NCI-H146 treated with DMSO at 0.1 percent for 48 hours (cell line): ENCODE measurements at regions not wholly inside any gene's neighbourhood (a gene's known extent, or its start where the extent isn't known, plus 50 kb on each side); places are given as distances from the start of the nearest gene placed in this dataset.
"Not testable (repeated sequence)": the region's sequence is repeated elsewhere in the genome, so short reads cannot be mapped to it uniquely, and the experiment has no call there.

ENCODE experiments used
- DNase-seq: peaks from one replicate; lab custom pipeline; 2025; ENCODE audit not compliant: unreplicated experiment; lab: John Stamatoyannopoulos, UW

DNA sequence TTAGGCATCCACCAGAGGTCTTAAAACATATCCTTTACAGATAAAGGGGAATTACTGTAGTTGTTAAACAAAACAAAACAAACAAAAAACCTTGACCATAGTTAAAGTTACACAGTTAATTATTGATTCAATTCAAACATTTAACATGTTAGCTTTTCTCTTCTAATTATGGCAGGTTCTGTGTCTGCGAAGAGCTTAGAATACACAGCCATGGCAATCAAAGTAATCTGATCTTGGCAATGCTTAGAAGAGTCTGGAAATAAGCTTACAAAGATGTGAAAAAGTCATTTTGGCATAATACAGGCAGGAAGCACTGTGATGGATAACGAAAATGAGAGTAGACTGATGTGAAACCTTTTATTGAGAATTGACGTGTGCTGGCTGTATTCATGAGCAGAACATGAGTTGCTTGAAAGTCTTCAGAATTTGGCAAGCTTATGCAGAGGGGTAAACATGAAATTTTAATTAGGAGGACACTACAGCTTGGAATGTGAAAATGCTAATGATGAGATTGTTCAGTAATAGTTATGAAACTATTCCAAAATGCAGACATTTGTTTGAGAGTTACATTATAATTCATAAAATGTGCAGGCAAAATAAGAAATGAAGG, 629.6 kb downstream of the FSCB start:
- peak; percentile 70 for DNase-seq

DNA sequence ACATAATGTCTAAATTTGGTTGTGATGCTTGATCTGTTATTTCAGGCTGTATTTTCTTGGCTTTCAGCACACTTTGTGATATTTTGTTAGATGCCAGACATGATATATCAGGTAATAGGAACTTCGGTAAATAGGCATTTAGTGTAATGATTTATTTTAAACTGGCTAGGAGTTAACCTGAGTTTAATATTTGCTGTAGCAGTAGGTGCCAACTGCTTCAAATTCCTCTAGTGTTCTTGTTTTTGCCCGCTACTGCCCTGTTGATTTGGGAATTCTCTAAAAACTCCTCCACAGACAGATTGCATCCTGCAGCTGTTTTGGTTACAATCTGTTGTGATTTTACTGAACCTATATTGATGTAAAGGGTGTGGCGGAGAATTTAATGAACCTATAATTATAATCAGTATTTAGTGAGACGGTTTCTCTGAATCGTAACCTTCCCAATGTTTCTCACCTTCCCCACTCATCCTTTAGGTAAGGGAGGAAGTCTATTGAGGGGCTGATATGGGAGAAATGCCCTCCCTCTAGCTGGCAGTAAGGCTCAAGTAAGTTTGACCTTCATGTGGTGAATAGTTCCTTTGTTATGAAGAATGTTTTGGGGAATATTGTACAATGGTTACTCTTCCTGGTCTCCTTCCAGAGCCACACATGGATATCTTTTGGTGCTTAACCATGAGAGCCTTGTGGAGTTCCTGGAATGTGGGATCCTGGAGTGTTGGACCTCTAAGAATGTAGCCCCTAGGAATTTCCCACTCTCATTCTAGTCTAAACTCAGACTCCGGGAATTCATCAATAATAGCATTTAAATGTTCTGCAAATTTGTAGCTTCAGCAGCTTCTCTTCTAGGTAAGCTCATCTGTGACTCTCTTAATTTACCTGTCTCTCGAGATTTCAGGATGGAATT, 634.1 kb downstream of the FSCB start:
- DNase-seq: no peak

- no peak for DNase-seq
Measured at GRCh38 chr14:43872222-43872621, 634.9 kb downstream of the FSCB start.

- DNase-seq: no peak
Measured at GRCh38 chr14:43858981-43859380, 648.1 kb downstream of the FSCB start.

- no peak for DNase-seq
Measured at GRCh38 chr14:43855556-43855955, 651.5 kb downstream of the FSCB start.

DNA sequence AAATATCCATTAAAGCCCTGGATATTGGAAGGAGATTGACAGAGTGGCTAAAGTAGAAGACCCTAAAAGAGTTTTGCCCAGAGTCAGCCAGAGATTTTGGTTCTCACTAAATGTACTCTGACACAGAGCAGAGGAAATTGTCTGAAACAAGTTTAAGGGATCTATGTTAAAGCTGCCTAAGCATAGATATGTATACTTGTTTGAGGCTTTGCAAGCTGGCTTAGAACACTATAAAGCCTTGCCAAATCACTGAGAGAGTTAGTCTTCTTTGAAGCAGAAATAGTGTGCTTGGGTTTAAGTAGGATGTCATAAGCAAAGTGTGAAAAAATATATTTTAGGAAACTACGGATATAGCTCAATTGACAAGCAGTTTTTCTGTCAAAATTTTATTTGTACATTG, 653.5 kb downstream of the FSCB start:
- no peak for DNase-seq

GRCh38 chr14:43803076-43803689, 703.9 kb downstream of the FSCB start:
- no peak for DNase-seq

- peak; percentile 30 for DNase-seq
Measured at GRCh38 chr14:43795600-43796228, 711.4 kb downstream of the FSCB start.

- no peak for DNase-seq
Measured at GRCh38 chr14:43793579-43793978, 713.5 kb downstream of the FSCB start.

DNA sequence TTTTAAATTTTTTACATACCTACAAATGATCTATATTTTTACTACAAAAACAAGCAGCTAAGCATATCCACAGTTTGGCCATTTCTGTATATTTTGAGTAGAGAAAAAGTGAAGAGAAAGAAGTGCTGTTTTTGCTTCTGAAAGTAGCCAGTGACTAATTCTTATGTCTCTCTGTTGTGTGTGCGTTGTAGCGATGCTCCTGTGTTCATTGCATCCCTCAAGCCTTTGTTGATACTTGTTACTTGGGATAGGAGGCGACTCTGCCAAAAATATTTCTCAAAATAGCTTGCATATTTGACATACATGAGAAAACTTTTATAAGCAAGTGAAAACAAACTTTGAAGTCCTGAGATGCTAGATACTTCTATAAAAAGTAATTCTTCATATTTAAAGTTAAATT, 714.1 kb downstream of the FSCB start:
- DNase-seq: no peak

GRCh38 chr14:43790681-43791080, 716.4 kb downstream of the FSCB start:
- no peak for DNase-seq

DNA sequence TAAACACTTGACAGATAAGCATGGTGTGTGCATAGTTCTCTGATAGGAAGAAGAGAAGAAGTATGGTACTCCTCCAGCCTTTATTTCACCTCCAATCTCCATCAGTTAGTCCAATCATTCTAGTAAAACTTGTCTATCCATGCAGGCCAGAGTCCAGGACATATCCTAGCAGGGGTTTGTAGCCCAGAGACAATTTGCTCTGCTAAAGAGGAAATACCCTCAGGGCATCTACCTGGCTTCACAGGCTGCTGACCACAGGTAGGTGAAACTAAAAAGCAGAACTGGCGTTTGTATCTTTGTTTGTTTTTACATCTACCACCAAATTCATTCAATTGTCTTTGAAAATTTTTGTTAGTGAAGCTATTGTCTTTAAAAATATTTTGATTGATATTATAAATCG, 717.6 kb downstream of the FSCB start:
- peak; percentile 82 for DNase-seq

DNA sequence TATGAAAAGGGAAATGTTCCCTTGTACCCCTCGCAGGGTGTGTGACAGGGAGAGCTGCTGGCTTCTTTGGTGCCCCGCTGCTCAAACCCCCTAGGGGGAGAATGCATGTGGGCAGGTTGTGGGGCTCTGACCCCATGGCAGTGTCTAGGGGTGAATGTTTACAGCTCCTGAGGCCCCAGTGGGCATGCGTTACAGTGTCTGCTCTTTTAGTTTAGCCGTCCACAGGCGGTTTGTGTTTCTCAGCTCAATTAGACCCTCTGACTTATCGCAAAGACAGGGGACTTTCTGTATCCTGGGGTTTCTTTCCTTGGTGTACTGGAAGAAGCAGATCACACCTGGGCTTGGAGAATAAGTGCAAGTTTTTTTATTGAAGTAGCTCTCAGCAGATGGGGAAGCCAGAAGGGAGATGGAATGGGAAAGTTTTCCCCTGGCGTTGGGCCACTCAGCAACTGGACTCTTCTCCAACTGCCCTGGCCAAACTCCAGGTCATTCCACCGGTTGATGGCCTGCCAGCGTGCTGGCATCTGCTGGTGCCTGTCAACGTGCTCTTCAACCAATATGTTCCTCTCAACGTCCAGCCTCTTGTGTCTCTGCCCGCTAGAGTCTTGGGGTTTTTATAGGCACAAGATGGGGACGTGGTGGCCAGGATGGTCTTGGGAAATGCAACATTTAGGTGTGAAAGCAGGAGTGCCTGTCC, 720.9 kb downstream of the FSCB start:
- DNase-seq: no peak

DNA sequence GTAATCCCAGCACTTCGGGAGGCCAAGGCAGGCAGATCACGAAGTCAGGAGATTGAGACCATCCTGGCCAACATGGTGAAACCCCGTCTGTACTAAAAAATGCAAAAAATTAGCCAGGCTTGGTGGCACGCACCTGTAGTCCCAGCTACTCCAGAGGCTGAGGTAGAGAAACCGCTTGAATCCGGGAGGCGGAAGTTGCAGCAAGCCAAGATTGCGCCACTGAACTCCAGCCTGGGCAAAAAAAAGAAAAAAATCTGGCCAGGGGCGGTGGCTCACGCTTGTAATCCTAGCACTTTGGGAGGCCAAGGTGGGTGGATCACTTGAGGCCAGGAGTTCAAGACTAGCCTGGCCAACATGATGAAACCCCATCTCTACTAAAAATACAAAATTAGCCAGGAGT, 722.7 kb downstream of the FSCB start:
- DNase-seq: not testable (repeated sequence)

DNA sequence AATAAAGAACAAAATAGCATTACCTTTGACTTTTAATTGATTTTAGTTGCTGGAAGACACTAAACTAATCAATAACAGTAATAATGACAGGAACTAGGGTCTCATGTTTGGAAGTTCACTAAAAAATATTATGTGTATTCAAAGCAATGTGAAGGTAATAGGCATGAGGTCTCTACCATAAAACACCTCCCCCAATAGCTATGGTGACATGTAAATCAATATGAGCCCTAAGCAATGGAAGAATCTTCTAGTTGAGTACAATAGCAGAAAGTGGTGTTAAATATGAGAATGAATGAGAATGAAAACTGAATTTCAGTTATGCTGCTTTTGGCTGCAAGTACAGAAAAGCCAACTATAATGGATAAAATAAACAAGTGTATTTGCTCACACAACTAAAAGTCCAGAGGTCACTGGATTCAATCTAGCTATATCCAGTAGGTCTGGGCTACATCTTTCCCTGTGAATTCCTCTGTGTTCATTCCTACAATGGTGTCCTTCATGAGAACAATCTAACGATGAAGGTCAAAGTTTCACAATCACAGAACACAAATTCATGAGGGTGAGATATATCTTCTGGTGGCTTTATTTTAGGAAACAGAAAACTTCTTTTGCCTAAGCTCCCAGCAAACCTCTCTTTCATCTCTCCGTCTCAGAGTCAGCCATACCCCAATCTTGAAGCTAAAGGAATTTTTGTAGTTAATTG, 728.0 kb downstream of the FSCB start:
- DNase-seq: peak; percentile 24

- DNase-seq: no peak
Measured at GRCh38 chr14:43778570-43778936, 728.5 kb downstream of the FSCB start.

DNA sequence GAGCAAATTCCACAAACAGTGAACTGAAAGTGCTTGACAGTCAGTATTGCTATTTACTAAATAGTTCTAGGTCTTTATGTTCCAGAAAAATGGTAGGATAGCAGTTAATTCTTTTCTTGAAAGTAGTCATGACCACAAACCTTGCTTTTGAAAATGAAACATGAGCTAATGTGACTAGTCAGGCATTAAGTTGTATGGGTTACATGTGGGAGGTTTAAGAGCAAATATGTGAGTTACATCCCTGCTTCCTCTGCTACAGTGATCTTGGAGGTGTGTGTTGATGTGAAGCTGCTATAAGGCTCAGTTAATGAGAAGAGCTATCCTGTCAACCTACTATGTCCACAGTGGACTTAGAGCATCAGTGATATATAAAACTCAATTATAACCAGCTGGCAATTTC, 741.6 kb downstream of the FSCB start:
- no peak for DNase-seq

DNA sequence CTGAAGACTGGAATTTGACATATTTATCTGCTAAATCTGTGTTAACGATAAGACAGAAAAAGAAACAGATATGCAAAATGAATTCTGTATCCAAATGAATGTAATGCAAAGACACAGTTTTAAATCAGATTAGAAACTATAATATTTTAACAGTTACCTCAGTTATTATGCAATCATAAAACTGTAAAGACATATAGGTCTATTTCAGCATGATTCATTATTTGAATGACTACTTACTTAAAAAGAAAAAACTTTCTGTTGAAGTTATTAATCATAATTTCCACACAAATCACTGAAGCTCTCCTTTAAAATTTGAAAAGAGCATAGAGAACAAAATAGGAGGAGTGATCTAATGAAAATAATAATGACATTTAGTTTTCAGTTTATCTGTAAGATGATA, 742.6 kb downstream of the FSCB start:
- DNase-seq: no peak

DNA sequence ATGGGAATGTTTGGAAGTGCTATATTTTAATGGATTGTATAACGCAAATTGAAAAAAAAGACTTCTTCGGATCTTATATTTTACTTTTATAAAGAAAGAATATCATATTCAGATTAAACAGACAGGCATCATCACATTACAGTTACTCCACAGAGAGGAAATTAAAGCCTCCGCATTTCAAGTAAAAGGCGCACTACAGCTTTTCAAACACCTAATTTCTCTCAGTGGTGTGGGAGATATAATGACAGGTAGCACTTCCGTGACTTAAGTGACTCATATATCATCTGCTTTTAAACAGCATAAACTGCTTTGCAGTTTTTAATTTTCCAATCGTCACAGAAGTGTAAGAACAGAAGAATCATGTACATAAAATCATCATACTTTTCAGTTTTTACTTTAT, 751.4 kb downstream of the FSCB start:
- no peak for DNase-seq

DNA sequence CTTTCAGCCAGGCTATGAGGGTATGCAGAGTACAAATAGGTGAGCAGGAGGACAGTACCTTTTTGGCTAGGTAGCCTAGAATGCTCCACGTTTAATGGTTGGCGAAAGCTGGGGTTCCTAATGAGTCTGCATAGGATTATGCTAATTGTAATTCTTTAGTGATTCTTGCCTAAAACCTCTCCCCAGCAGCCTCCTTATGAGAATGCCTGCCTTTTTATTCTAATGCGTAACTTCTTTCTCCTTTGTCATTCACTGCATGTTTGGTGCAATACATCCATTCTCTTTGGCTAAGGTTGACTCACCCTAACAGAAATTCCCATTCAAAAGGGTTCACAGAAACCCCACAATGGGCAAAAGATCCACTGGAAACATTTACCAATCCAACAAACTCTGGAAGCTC, 752.2 kb downstream of the FSCB start:
- DNase-seq: no peak

DNA sequence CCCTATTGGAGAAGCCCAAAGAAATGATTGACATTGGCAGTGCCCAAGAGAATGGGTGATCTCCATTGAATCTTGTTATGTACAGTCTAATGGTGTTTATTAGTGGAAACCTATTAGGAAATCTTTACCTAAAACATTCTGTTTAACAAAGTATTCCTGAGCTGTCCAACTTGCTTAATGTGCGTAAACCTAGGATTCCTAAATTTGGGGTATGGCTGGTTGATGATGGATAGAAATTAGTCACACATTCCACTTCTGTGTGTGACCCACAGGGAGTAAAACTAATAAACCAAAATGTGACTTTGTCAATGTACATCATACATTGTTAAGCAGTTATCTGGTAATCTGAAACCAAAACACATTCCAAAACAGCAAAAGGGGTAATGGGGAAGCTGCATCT, 761.3 kb downstream of the FSCB start:
- DNase-seq: no peak
